H1 (cell line): ENCODE measurements at regions not wholly inside any gene's neighbourhood (a gene's known extent, or its start where the extent isn't known, plus 50 kb on each side); places are given as distances from the start of the nearest gene placed in this dataset.

Source experiments
- CTCF ChIA-PET: fragments of 300-600 bp; sonication (Branson Sonifier 250); formaldehyde crosslinking; loops from one replicate; lab custom pipeline; 2021; ENCODE audit not compliant: partially characterized antibody; lab: Charles Lee
- POLR2A ChIA-PET: fragments of 300-600 bp; sonication (Branson Sonifier 250); formaldehyde crosslinking; loops from one replicate; lab custom pipeline; 2021; ENCODE audit warnings: inconsistent platforms; ENCODE audit not compliant: partially characterized antibody; lab: Charles Lee
- DNase-seq, 2 experiments: peaks; one replicate each; pipeline versions ENCODE4 v3.0.0 to v3.0.0-alpha.2; 2010 to 2022; ENCODE audit warnings: low spot score in 2 of 2, low read depth in 1 of 2, mixed read lengths in 1 of 2
- FAIRE-seq: peaks from 2 replicates; lab custom pipeline; 2011; peaks lifted over from hg19 to GRCh38; lab: Jason Lieb, UNC
- H2AFZ ChIP-seq: 2 replicates; pipeline ENCODE4 v1.8.1; 2012; ENCODE audit warnings: low read length, inconsistent platforms
- H2AK5ac ChIP-seq: 2 replicates; pipeline ENCODE4 v1.6.1; 2013; ENCODE audit warnings: low read depth, low read length
- H2BK120ac ChIP-seq: replicated peaks from 2 replicates; pipeline ENCODE3; 2013; ENCODE audit warnings: low read depth, low read length, inconsistent platforms
- H2BK12ac ChIP-seq: 2 replicates; pipeline ENCODE4 v1.6.1; 2013; ENCODE audit warnings: low read depth, low read length
- H2BK15ac ChIP-seq: 2 replicates; pipeline ENCODE4 v1.6.1; 2013; ENCODE audit warnings: low read length
- H2BK20ac ChIP-seq: 2 replicates; pipeline ENCODE4 v1.6.1; 2013; ENCODE audit warnings: low read length
- H2BK5ac ChIP-seq: 2 replicates; pipeline ENCODE4 v1.6.1; 2013; ENCODE audit warnings: low read depth, low read length
- H3K14ac ChIP-seq: 2 replicates; pipeline ENCODE4 v1.6.1; 2013; ENCODE audit warnings: inconsistent platforms; ENCODE audit not compliant: insufficient read length
- H3K18ac ChIP-seq: 2 replicates; pipeline ENCODE4 v1.6.1; 2013; ENCODE audit warnings: low read length; ENCODE audit errors: extremely low read depth
- H3K23ac ChIP-seq: 2 replicates; pipeline ENCODE4 v1.6.1; 2013; ENCODE audit warnings: inconsistent platforms; ENCODE audit not compliant: insufficient read length
- H3K23me2 ChIP-seq: 2 replicates; pipeline ENCODE4 v1.6.1; 2013; ENCODE audit warnings: low read depth, low read length
- H3K27ac ChIP-seq: 2 replicates; pipeline ENCODE4 v1.6.1; 2011; ENCODE audit warnings: low read depth, low read length, inconsistent platforms
- H3K27me3 ChIP-seq, 4 experiments: replicated peaks in 1 of 4; 1 replicate in 1 of 4; 2 replicates in 3 of 4; pipeline versions ENCODE4 v1.6.1 to v1.8.1; 2011 to 2013; ENCODE audit warnings: low read length in 3 of 4, mild to moderate bottlenecking in 3 of 4, inconsistent platforms in 2 of 4, mixed read lengths in 2 of 4, moderate library complexity in 1 of 4; ENCODE audit not compliant: control insufficient read depth in 3 of 4, insufficient read depth in 3 of 4; ENCODE audit errors: extremely low read depth in 1 of 4
- H3K36me3 ChIP-seq, 4 experiments: 2 replicates each; pipeline versions ENCODE4 v1.6.1 to v1.8.1; 2011 to 2013; ENCODE audit warnings: mild to moderate bottlenecking in 4 of 4, low read length in 3 of 4, moderate library complexity in 2 of 4, control low read depth in 1 of 4, inconsistent platforms in 1 of 4; ENCODE audit not compliant: insufficient read depth in 4 of 4, control insufficient read depth in 2 of 4
- H3K4ac ChIP-seq: replicated peaks from 2 replicates; pipeline ENCODE3; 2013; ENCODE audit warnings: low read length, low read depth, mixed read lengths, inconsistent platforms; ENCODE audit not compliant: insufficient read length
- H3K4me1 ChIP-seq, 4 experiments: replicated peaks in 1 of 4; 1 replicate in 1 of 4; 2 replicates in 3 of 4; pipeline versions ENCODE4 v1.6.1 to v1.8.1; 2011 to 2013; ENCODE audit warnings: low read length in 3 of 4, inconsistent platforms in 2 of 4, mixed read lengths in 1 of 4; ENCODE audit not compliant: insufficient read depth in 4 of 4, control insufficient read depth in 3 of 4
- H3K4me2 ChIP-seq, 2 experiments: 2 replicates each; pipeline versions ENCODE4 v1.6.1 to v1.8.1; 2011 to 2013; ENCODE audit warnings: low read depth in 2 of 2, low read length in 2 of 2, control low read depth in 1 of 2, inconsistent platforms in 1 of 2, mild to moderate bottlenecking in 1 of 2; ENCODE audit not compliant: insufficient read depth in 1 of 2
- H3K4me3 ChIP-seq, 4 experiments: fragments of 200-600, 300-600 bp in 1 of 4; sonication (generic), shearing (Covaris generic), sonication (Bioruptor Twin) in 1 of 4; 2 replicates each; pipeline versions ENCODE4 v1.5.1 to v1.8.1; 2011 to 2016; ENCODE audit warnings: low read length in 4 of 4, low read depth in 3 of 4, control low read depth in 2 of 4, inconsistent platforms in 2 of 4, mild to moderate bottlenecking in 2 of 4, mixed read lengths in 1 of 4, moderate library complexity in 1 of 4; ENCODE audit not compliant: insufficient read depth in 2 of 4; ENCODE audit errors: extremely low read depth in 1 of 4
- H3K56ac ChIP-seq: replicated peaks from 2 replicates; pipeline ENCODE3; 2013; ENCODE audit warnings: low read depth, mild to moderate bottlenecking, mixed read lengths, low read length, inconsistent platforms; ENCODE audit not compliant: insufficient read length
- H3K79me1 ChIP-seq: 2 replicates; pipeline ENCODE4 v1.6.1; 2013; ENCODE audit warnings: low read depth, low read length, control low read depth
- H3K79me2 ChIP-seq, 2 experiments: 2 replicates each; pipeline versions ENCODE4 v1.6.1 to v1.8.1; 2012 to 2013; ENCODE audit warnings: low read length in 2 of 2, mild to moderate bottlenecking in 2 of 2, inconsistent platforms in 1 of 2; ENCODE audit not compliant: insufficient read depth in 2 of 2, control insufficient read depth in 1 of 2
- H3K9ac ChIP-seq, 4 experiments: replicated peaks in 1 of 4; 1 replicate in 1 of 4; 2 replicates in 3 of 4; pipeline versions ENCODE4 v1.6.1 to v1.8.1; 2011 to 2013; ENCODE audit warnings: low read depth in 3 of 4, low read length in 3 of 4, control low read depth in 2 of 4, mild to moderate bottlenecking in 2 of 4, moderate library complexity in 2 of 4, inconsistent platforms in 1 of 4; ENCODE audit errors: extremely low read depth in 1 of 4
- H3K9me3 ChIP-seq, 2 experiments: 2 replicates each; pipeline versions ENCODE4 v1.6.1 to v1.8.1; 2012 to 2013; ENCODE audit warnings: mild to moderate bottlenecking in 2 of 2, moderate library complexity in 2 of 2, control low read depth in 1 of 2, inconsistent platforms in 1 of 2, low read depth in 1 of 2, low read length in 1 of 2, mixed read lengths in 1 of 2; ENCODE audit not compliant: insufficient read depth in 2 of 2
- H4K20me1 ChIP-seq, 2 experiments: replicated peaks in 1 of 2; 2 replicates each; pipeline versions ENCODE3 to v1.8.1; 2011 to 2013; ENCODE audit warnings: inconsistent platforms in 2 of 2, low read length in 2 of 2, mild to moderate bottlenecking in 1 of 2; ENCODE audit not compliant: insufficient read depth in 2 of 2, control insufficient read depth in 1 of 2
- H4K5ac ChIP-seq: 2 replicates; pipeline ENCODE4 v1.6.1; 2013; ENCODE audit warnings: low read length, low read depth, mixed read lengths, inconsistent platforms; ENCODE audit not compliant: insufficient read length
- H4K8ac ChIP-seq: 2 replicates; pipeline ENCODE4 v1.8.0; 2013; ENCODE audit warnings: mild to moderate bottlenecking, moderate library complexity, low read length, inconsistent platforms; ENCODE audit not compliant: insufficient read depth; ENCODE audit errors: extremely low read depth
- H4K91ac ChIP-seq: replicated peaks from 2 replicates; pipeline ENCODE3; 2013; ENCODE audit warnings: low read length, mixed read lengths, inconsistent platforms; ENCODE audit not compliant: insufficient read length
- BRCA1 ChIP-seq: IDR thresholded peaks from 2 replicates; pipeline ENCODE4 v1.6.1; 2012; ENCODE audit warnings: low read depth, low read length, improper control_type of control experiment
- CHD2 ChIP-seq: IDR thresholded peaks from 2 replicates; pipeline ENCODE4 v1.6.1; 2012; ENCODE audit warnings: low read length, improper control_type of control experiment
- CTBP2 ChIP-seq: IDR thresholded peaks from 2 replicates; pipeline ENCODE4 v1.7.0; 2011; ENCODE audit warnings: borderline replicate concordance, mild to moderate bottlenecking, moderate library complexity, mixed read lengths, low read length; ENCODE audit not compliant: insufficient read depth, insufficient read length
- E2F6 ChIP-seq: IDR thresholded peaks from 2 replicates; pipeline ENCODE4 v1.6.1; 2012; ENCODE audit warnings: inconsistent platforms
- EGR1 ChIP-seq: IDR thresholded peaks from 2 replicates; pipeline ENCODE4 v1.6.1; 2011; ENCODE audit warnings: low read depth, low read length, borderline replicate concordance
- HDAC2 ChIP-seq, 2 experiments: fragments of 300-600 bp in 1 of 2; sonication (generic) in 1 of 2; IDR thresholded peaks; 2 replicates each; pipeline ENCODE4 v1.6.1; 2011 to 2012; ENCODE audit warnings: low read depth in 2 of 2, low read length in 2 of 2, mild to moderate bottlenecking in 2 of 2, moderate library complexity in 2 of 2, borderline replicate concordance in 1 of 2, inconsistent platforms in 1 of 2
- NANOG ChIP-seq: IDR thresholded peaks from 2 replicates; pipeline ENCODE4 v1.6.1; 2011; ENCODE audit warnings: low read length, low read depth, mild to moderate bottlenecking, inconsistent platforms; ENCODE audit not compliant: insufficient read depth, poor library complexity, severe bottlenecking
- POU5F1 ChIP-seq: IDR thresholded peaks from 2 replicates; pipeline ENCODE4 v1.6.1; 2011; ENCODE audit warnings: low read depth, mild to moderate bottlenecking, low read length, moderate library complexity
- RFX5 ChIP-seq: IDR thresholded peaks from 2 replicates; pipeline ENCODE4 v1.6.1; 2011; ENCODE audit warnings: low read depth, low read length, improper control_type of control experiment, borderline replicate concordance
- SAP30 ChIP-seq: fragments of 300-600 bp; sonication (generic); IDR thresholded peaks from 2 replicates; pipeline ENCODE4 v1.7.1; 2012; ENCODE audit warnings: low read length, moderate library complexity, mild to moderate bottlenecking, inconsistent platforms; ENCODE audit not compliant: insufficient read depth, insufficient replicate concordance
- SIX5 ChIP-seq: IDR thresholded peaks from 2 replicates; pipeline ENCODE4 v1.6.1; 2011; ENCODE audit warnings: mild to moderate bottlenecking, low read depth, low read length
- TAF1 ChIP-seq: IDR thresholded peaks from 2 replicates; pipeline ENCODE4 v1.6.1; 2011; ENCODE audit warnings: mild to moderate bottlenecking, low read depth, low read length
- USF2 ChIP-seq: IDR thresholded peaks from 2 replicates; pipeline ENCODE4 v1.6.1; 2011; ENCODE audit warnings: low read length, improper control_type of control experiment
- WGBS, 2 experiments: shearing (Covaris generic) in 1 of 2; methylation state at CpG; one replicate each; pipeline versions ENCODE4 v1.1.6 to v1.1.7; 2013 to 2015; ENCODE audit warnings: low lambda C conversion rate in 2 of 2, mixed read lengths in 2 of 2, inconsistent platforms in 1 of 2, low coverage in 1 of 2, missing lambda C conversion rate in 1 of 2; ENCODE audit not compliant: insufficient replicate concordance in 2 of 2, insufficient coverage in 1 of 2, insufficient read length in 1 of 2; ENCODE audit errors: extremely low coverage in 1 of 2, missing lambda C conversion rate in 1 of 2; 5-methylcytosine and 5-hydroxymethylcytosine counted together

GRCh38 chr13:107553838-107554237, 661.5 kb downstream of the LIG4 start:
- no peak overlapping the region for H3K4ac ChIP-seq
- H4K91ac ChIP-seq: no peak overlapping the region
- no peak overlapping the region for H3K4me3 ChIP-seq
- H3K79me2 ChIP-seq: no peaks in the 10 kb centered on the region
- H2BK20ac ChIP-seq: no peak overlapping the region
- no peak overlapping the region for H3K9ac ChIP-seq
- ChIA-PET CTCF (interaction anchor here (0.9 to 1.0 kb wide), 2 partner anchors 11 to 337 kb away, joined by 3 read pairs; no protein-coding TSS in a partner anchor), POLR2A (no interaction called here)
- H3K18ac ChIP-seq: no peak overlapping the region
- H3K23ac ChIP-seq: no peak overlapping the region
- H2BK12ac ChIP-seq: no peak overlapping the region
- no peak overlapping the region for H2BK15ac ChIP-seq
- H3K9me3 ChIP-seq: no peaks in the 10 kb centered on the region
- no peak overlapping the region for H2AK5ac ChIP-seq
- no peak overlapping the region for H2BK5ac ChIP-seq
- H3K36me3 ChIP-seq: no peaks in the 10 kb centered on the region
- peaks cover 0 to 1% of the 10 kb centered on the region in 2 experiments for H4K20me1 ChIP-seq
- DNase-seq (no peak), FAIRE-seq (no peak)
- H3K14ac ChIP-seq: no peak overlapping the region
- no peak overlapping the region for H3K4me2 ChIP-seq
- no peak overlapping the region for H3K56ac ChIP-seq
- no peak overlapping the region for H3K27ac ChIP-seq
- H4K8ac ChIP-seq: no peak overlapping the region
- no peaks in the 10 kb centered on the region for H3K27me3 ChIP-seq
- H3K4me1 ChIP-seq: no peaks in the 10 kb centered on the region
- no peak overlapping the region for H2BK120ac ChIP-seq
- no peaks in the 10 kb centered on the region; the same call in 1 of the 2 replicates for H3K79me1 ChIP-seq
- H3K23me2 ChIP-seq: no peaks in the 10 kb centered on the region
- no peak overlapping the region for H2AFZ ChIP-seq
- H4K5ac ChIP-seq: no peak overlapping the region
- WGBS, 2 experiments: 98% methylated on average over 7 of the region's 7 CpGs; no CpG with 5 or more reads in 1 of the 2 experiments
- TF ChIP-seq BRCA1 (no peak), EGR1 (no peak), POU5F1 (no peak), RFX5 (no peak), E2F6 (no peak), USF2 (no peak), TAF1 (no peak), CHD2 (no peak), SIX5 (no peak), CTBP2 (no peak), SAP30 (no peak), HDAC2 (IDR thresholded peaks at IDR 0.05; ENCODE audit: borderline replicate concordance in 1 of 2, low read depth in 2 of 2, low read length in 2 of 2) (no peak), NANOG (no peak)
